ENCODE measurements at regions not wholly inside any gene's neighbourhood (a gene's known extent, or its start where the extent isn't known, plus 50 kb on each side); places are given as distances from the start of the nearest gene placed in this dataset.

DNA sequence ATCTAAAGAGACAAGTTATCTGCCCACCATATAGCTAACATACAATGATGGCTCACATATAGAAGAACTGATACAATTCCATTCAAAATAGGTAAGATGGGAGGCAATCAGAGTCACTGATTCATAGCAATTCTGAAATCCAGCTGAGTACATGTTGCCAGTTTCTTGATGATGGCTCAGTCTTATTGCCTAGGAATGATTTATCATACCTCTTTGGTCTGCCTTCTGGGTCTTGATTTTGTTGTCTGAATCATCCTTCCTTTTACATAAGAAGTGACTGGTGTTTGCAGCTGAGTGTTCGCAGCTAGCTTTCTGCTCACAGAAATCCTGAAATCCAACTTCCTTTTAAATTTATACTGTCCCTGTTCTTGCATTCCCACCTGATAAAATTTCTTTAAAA is 463.2 kb upstream of the MGAT4C start:
- TF ChIP-seq, protein P1, sequence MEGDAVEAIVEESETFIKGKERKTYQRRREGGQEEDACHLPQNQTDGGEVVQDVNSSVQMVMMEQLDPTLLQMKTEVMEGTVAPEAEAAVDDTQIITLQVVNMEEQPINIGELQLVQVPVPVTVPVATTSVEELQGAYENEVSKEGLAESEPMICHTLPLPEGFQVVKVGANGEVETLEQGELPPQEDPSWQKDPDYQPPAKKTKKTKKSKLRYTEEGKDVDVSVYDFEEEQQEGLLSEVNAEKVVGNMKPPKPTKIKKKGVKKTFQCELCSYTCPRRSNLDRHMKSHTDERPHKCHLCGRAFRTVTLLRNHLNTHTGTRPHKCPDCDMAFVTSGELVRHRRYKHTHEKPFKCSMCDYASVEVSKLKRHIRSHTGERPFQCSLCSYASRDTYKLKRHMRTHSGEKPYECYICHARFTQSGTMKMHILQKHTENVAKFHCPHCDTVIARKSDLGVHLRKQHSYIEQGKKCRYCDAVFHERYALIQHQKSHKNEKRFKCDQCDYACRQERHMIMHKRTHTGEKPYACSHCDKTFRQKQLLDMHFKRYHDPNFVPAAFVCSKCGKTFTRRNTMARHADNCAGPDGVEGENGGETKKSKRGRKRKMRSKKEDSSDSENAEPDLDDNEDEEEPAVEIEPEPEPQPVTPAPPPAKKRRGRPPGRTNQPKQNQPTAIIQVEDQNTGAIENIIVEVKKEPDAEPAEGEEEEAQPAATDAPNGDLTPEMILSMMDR (IDR thresholded peaks at IDR 0.05) = no peak
- TF ChIP-seq POLR2AphosphoS5 (IDR thresholded peaks at IDR 0.05) = no peak

Data from upper lobe of left lung (tissue), 4 donors.